ENCODE measurements at regions not wholly inside any gene's neighbourhood (a gene's known extent, or its start where the extent isn't known, plus 50 kb on each side); places are given as distances from the start of the nearest gene placed in this dataset.

GRCh38 chr5:166910995-166911394 lies 1380.5 kb upstream of the WWC1 start:
- no peak for TF ChIP-seq CTCF (IDR thresholded peaks at IDR 0.05)
- no peak for TF ChIP-seq POLR2A (IDR thresholded peaks at IDR 0.05)
